ENCODE measurements at regions not wholly inside any gene's neighbourhood (a gene's known extent, or its start where the extent isn't known, plus 50 kb on each side); places are given as distances from the start of the nearest gene placed in this dataset.

- DNase-seq (ENCODE audit: low read depth): no peak
These were observed 105.3 kb downstream of the FOXL1 start for GRCh38 chr16:86683441-86684194.

DNA sequence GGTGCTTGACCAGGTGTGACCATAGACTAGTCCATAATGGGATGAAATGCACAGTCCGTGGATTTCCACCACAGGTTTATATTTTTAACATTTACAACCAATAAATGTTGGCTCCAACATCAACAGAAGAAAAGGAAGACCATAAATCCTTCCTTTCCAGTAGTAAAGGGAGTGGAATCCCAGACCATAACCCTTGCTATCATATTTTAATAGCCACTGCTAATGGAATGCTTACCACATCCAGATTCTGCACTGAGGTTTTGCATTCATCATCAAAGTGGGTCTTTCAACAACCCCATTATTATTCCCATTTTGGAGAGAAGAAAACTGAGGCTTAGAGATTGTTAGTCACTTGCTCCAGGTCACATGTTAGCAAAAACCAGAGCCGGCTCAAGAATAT is 106.7 kb downstream of the FOXL1 start:
- DNase-seq (ENCODE audit: low read depth): no peak

DNA sequence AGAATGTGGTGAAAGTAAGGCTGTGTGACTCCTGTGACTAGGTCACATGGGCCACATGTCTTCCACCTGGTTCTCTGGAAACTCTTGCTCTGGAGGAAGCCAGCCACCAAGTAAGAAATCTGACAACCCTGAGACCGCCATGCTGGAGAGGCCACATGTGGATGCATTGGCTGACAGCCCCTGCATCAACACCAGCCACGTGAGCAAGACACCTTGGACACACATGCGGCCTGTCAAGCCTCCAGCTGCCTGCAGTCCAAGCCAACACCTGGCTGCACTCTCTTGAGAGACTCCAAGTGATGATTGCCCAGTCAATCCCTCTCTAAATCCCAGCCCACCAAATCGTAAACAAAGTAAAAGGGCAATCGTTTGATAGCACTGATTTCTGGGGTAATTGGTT is 112.6 kb downstream of the FOXL1 start:
- DNase-seq (ENCODE audit: low read depth): no peak

DNA sequence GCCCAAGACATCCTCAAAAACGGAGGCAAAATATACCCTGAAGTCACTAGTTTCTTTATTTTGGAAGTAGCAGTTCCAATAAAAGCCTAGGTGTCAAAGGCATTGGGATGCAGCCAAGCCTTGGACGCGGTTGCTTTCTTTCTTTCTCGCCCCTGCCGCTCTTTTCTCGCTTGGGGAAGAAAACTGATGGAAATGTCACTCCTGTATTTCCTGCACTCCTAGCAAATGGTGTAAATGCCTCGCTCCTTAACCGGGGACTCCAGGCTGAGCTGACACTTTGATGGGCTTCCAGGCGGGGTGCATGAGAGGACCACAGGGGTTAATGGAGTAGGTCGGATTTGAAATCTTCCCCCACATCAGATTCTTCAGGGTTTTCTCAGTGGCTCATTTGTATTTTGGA is 114.1 kb downstream of the FOXL1 start:
- no peak for DNase-seq (ENCODE audit: low read depth)

GRCh38 chr16:86693033-86693432 is 114.7 kb downstream of the FOXL1 start:
- no peak for DNase-seq (ENCODE audit: low read depth)

- DNase-seq (ENCODE audit: low read depth): no peak
These were observed 119.4 kb downstream of the FOXL1 start for GRCh38 chr16:86697715-86698114.

DNA sequence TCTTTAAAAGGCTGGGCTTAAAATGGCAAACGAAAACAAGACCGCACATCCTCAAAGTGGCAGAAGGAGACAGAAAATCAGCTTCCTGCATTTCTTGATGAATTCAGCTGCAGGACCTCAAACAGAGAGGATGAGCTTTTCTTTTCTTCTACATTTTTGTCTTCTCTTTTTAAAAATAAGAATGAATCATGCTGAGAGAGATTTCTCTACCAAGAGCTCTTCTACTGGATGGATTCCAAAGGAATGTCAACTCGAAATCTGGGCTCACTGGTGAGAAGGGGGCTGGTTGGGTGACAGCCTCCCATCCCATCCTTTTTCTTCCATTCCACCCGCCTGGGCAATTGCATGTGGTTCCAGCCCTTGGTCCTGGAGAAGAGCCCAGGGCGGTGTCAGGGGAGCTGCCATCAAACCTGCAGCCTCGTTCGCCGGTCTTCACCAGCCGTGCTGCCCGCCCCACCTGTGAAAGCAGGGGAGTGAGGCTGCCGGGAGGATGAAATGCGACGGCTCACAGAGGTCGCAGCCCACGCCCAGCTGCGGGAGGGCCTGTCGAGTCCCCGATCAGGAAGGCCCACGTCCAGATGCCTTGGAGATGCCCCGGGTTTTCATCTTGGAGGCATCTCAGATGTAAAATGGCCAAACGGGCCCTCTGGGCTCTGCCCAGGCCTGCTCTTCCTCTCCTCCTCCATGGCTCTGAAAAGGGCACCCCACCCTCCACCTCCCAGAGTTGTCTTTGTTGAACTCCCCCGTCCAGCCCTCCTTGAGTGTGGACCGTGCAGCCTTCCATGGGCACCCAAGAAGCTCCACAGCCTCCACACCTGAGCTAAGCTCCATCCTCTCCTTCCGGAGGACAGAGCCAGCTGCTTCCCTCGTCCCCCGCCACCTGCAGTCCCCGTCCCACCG is 121.9 kb downstream of the FOXL1 start:
- no peak for DNase-seq (ENCODE audit: low read depth)

GRCh38 chr16:86701286-86701975 is 123.1 kb downstream of the FOXL1 start:
- DNase-seq (ENCODE audit: low read depth): no peak

DNA sequence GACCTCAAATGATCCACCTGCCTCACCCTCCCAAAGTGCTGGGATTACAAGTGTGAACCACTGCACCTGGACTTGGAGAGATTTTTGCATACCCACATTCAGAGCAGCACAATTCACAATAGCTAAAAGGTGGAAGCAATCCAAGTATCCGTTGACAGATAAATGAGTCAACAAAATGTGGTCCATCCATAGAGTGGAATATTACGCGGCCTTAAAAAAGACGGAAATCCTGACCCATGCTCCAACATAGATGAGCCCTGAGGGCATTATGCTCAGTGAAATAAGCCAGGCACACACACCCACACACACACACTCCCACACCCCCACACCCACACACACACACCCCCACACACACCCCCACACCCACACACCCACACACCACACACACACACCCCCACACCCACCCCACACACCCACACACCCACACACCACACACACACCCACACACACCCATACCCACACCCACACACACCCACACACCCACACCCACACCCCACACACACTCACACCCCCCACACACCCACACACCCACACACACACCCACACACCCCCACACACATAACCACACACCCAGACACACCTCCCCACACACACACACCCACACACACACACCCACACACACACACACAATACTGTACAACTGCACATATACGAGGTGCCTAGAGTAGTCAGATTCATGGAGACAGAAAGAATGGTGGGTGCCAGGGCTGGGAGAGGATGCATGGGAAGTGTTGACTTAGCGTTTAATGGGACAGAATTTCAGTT is 124.7 kb downstream of the FOXL1 start:
- DNase-seq (ENCODE audit: low read depth): no peak

- no peak for DNase-seq (ENCODE audit: low read depth)
These were observed 126.2 kb downstream of the FOXL1 start for GRCh38 chr16:86704516-86704915.

GRCh38 chr16:86706726-86707125 is 128.4 kb downstream of the FOXL1 start:
- no peak for DNase-seq (ENCODE audit: low read depth)

DNA sequence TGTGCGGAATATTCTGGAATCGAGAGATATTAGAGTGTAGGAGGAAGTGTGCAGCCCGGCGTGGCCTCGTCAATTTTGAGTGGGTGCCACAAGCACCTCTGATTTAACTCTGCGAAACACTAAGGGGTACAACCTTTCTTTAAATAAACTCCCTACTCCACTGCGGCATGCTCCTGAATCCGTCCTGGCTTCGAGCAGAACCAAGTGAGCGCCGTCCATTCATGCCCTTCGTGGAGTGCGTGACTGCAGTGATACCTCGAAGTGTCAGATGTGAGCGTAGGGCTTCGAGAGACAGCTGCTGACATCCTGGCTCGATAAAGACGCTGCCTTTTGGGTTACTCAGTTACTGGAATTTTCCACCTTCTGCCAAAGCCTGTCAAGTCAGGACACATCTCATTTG is 128.8 kb downstream of the FOXL1 start:
- no peak for DNase-seq (ENCODE audit: low read depth)

GRCh38 chr16:86707581-86707980 is 129.2 kb downstream of the FOXL1 start:
- no peak for DNase-seq (ENCODE audit: low read depth)

- DNase-seq (ENCODE audit: low read depth): no peak
These were observed 130.1 kb downstream of the FOXL1 start for GRCh38 chr16:86708431-86708830.

- DNase-seq (ENCODE audit: low read depth): no peak
These were observed 130.8 kb downstream of the FOXL1 start for GRCh38 chr16:86709103-86709502.

GRCh38 chr16:86709902-86710601 is 131.7 kb downstream of the FOXL1 start:
- DNase-seq (ENCODE audit: low read depth): no peak

DNA sequence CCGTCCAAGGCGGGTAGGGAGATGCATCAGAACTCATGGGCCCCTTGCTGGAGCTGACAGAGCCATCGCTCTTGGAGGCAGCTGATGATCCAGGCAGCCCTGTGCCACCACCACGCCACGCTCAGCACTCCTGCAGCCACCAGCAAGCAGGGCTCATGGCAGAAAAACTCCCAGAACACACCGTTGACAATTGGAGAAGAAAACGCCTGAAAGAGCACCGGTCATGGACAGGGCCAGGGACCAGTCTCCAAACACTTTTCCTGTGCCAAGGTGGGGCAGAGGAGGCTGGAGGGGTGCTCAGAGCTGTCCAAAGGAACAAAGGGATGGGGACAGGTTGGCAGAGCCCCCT is 132.2 kb downstream of the FOXL1 start:
- no peak for DNase-seq (ENCODE audit: low read depth)

DNA sequence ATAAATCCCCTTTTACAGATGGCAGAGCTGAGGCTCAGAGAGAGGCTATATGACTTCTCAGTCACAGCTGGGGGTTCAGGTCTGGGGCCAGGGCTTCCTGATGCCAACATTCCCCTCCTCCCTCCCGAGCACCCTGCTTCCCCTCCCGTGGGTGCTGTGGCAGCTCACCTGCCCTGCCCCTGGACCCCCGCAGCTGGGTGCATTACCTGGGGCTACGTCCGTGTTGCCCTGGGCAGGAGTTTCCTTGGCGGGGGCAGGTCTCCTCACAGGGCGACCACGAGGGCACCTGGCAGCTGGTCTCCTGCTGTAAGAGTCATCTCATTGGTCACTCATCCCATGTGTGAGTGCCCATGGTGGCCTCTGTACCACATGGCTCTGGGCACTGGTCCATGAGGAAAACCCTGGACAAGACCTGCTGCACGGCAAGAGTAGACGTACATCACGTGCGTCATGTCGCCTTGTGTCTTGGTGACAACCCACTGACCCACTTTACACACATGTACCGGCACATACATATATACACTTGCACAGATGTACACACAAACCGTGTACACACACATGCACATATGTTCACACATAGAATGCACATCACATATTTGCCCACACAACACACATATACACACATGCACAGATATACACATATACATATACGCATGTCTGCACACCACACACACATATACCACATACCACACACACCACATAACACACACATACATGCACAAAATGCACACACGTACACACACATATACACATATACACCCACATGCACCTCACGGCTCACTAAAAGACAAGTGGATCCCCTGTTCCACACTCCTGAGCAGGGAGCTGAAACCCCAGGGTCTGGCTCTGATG is 134.0 kb downstream of the FOXL1 start:
- no peak for DNase-seq (ENCODE audit: low read depth)

DNA sequence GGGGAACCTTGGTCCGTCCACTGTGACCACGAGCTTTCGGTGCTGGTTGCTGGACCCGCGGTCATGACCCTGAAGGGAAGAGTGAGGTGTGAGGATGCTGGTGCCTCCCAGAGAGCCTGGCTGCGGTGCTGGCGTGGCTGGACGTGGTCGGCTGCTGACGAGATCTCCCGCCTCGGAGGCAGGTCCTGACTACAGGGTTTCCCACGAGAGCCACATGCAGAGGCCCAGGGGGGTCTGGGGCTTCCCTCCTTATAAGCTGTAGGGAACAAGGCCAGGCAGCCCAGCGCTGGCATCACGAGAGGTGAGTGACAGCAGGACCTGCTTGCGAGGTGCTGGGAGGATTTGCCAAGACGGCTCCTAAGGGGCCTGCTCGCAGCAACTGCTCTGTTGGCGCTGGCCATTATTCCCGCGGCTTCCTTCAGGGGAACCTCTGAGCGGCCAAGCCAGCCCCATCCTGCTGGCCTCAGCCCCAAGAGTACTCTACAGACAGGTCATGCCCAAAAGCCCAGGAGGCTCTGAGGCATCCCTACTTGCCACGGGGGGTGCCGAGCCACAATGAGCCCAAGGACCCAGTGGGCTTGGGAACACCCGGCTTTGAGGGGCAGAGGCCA is 134.8 kb downstream of the FOXL1 start:
- no peak for DNase-seq (ENCODE audit: low read depth)

- no peak for DNase-seq (ENCODE audit: low read depth)
These were observed 135.8 kb downstream of the FOXL1 start for GRCh38 chr16:86714166-86714565.

All from stromal cell of bone marrow (primary cell).